ENCODE measurements at regions not wholly inside any gene's neighbourhood (a gene's known extent, or its start where the extent isn't known, plus 50 kb on each side); places are given as distances from the start of the nearest gene placed in this dataset.

DNA sequence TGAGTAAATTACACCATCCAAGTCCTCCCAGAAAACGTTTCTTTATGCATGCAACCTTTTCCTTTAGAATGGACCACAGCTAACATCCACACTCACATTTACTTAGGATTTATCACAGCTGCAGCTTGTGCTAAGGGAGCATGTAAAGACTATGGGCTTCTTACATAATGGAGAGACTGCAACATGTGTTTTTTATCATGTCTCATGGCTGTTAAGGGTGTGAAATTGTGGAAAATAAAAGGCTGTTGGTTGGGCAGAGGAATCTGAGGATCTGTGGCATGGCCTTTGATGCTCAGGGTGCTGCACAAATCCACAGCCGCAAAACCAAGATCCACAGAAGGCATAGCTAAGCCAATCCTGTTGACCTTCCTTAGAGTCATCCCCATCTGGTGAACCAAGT is 112.0 kb upstream of the MTNR1B start:
- no peak overlapping the region for H2AFZ ChIP-seq (ENCODE audit: low read length)
- WGBS (ENCODE audit: extremely low coverage, insufficient read length, low lambda C conversion rate): no CpG with 5 or more reads among the region's 2 CpGs
- no peaks in the 10 kb centered on the region for H3K4me1 Mint-ChIP-seq

More for the DNA sequence above, 112.0 kb upstream of the MTNR1B start:
- H3T11ph ChIP-seq (ENCODE audit: low read length): no peak overlapping the region
- no peaks in the 10 kb centered on the region for H3K23me2 ChIP-seq (ENCODE audit: insufficient read length, low read depth, low read length, poor library complexity, severe bottlenecking)
- H3K56ac ChIP-seq (ENCODE audit: insufficient read length, low read depth, low read length): no peak overlapping the region
- no peaks in the 10 kb centered on the region for H3K4me1 ChIP-seq (ENCODE audit: insufficient read depth, low read length)
- H3K79me2 ChIP-seq (ENCODE audit: insufficient read depth, low read length): no peaks in the 10 kb centered on the region
- H3K27me3 Mint-ChIP-seq (ENCODE audit: low read depth): no peaks in the 10 kb centered on the region
- no peak overlapping the region for H3K14ac ChIP-seq (ENCODE audit: insufficient read depth, low read length)
- no peak overlapping the region for H2AK5ac ChIP-seq (ENCODE audit: insufficient read length, low read length)
- no peak overlapping the region for H3K18ac ChIP-seq (ENCODE audit: insufficient read length, low read depth, low read length)
- H3K4me2 ChIP-seq (ENCODE audit: insufficient read depth, insufficient read length, low read length): no peak overlapping the region
- H3K79me1 ChIP-seq (ENCODE audit: insufficient read depth, low read depth, low read length, poor library complexity, severe bottlenecking): no peaks in the 10 kb centered on the region
- no peaks in the 10 kb centered on the region for H3K9me3 ChIP-seq (ENCODE audit: control insufficient read depth, low read depth, low read length)
- H3K27ac ChIP-seq (ENCODE audit: insufficient read length, low read depth, low read length): no peak overlapping the region
- no peaks in the 10 kb centered on the region for H4K20me1 ChIP-seq (ENCODE audit: control insufficient read depth, insufficient read depth, insufficient read length)
- no peak overlapping the region; a peak in 1 of 7 replicates for H3K27ac Mint-ChIP-seq
- no peak overlapping the region for H2BK5ac ChIP-seq (ENCODE audit: insufficient read length, low read length)
- H3K27me3 ChIP-seq (ENCODE audit: insufficient read depth, low read length): no peaks in the 10 kb centered on the region
- no peak overlapping the region for H2BK15ac ChIP-seq (ENCODE audit: low read depth, low read length)
- peaks cover 0 to 9% (median 8%) of the 10 kb centered on the region in 3 experiments; a peak in 3 of 7 replicates for H3K36me3 Mint-ChIP-seq (ENCODE audit: insufficient read depth in 1 of 3, low read depth in 3 of 3)
- H2BK120ac ChIP-seq (ENCODE audit: low read depth, low read length, poor library complexity, severe bottlenecking): no peak overlapping the region
- H3K9ac ChIP-seq (ENCODE audit: extremely low read depth, insufficient read length, low read length): no peak overlapping the region
- H4K91ac ChIP-seq (ENCODE audit: insufficient read length, low read depth, low read length): no peak overlapping the region
- no peaks in the 10 kb centered on the region; a peak in 2 of 5 replicates for H3K9me3 Mint-ChIP-seq
- TF ChIP-seq, protein P1, sequence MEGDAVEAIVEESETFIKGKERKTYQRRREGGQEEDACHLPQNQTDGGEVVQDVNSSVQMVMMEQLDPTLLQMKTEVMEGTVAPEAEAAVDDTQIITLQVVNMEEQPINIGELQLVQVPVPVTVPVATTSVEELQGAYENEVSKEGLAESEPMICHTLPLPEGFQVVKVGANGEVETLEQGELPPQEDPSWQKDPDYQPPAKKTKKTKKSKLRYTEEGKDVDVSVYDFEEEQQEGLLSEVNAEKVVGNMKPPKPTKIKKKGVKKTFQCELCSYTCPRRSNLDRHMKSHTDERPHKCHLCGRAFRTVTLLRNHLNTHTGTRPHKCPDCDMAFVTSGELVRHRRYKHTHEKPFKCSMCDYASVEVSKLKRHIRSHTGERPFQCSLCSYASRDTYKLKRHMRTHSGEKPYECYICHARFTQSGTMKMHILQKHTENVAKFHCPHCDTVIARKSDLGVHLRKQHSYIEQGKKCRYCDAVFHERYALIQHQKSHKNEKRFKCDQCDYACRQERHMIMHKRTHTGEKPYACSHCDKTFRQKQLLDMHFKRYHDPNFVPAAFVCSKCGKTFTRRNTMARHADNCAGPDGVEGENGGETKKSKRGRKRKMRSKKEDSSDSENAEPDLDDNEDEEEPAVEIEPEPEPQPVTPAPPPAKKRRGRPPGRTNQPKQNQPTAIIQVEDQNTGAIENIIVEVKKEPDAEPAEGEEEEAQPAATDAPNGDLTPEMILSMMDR (conservative IDR thresholded peaks at IDR 0.05): no peak
- H3K4ac ChIP-seq (ENCODE audit: low read depth, low read length): no peak overlapping the region
- H2BK12ac ChIP-seq (ENCODE audit: insufficient read length, low read depth, low read length): no peak overlapping the region
- H4K5ac ChIP-seq (ENCODE audit: insufficient read length, low read depth, low read length): no peak overlapping the region
- H4K8ac ChIP-seq (replicated peaks; ENCODE audit: insufficient read length, low read depth, low read length): no peak overlapping the region
- no peak overlapping the region for H3K4me3 Mint-ChIP-seq
- no peak overlapping the region for H2BK20ac ChIP-seq (ENCODE audit: low read depth, low read length, poor library complexity, severe bottlenecking)
- DNase-seq: no peak
- H3K23ac ChIP-seq (ENCODE audit: insufficient read length, low read depth, low read length): no peak overlapping the region
